MCF 10A (cell line): ENCODE measurements at regions not wholly inside any gene's neighbourhood (a gene's known extent, or its start where the extent isn't known, plus 50 kb on each side); places are given as distances from the start of the nearest gene placed in this dataset.

Experiments
- BruUV-seq: library from RNA; stranded (reverse); fragments of 400-500 nt; replicated peaks from 2 replicates; lab custom pipeline; 2021; lab: Mats Ljungman, UMichigan
- CTCF ChIA-PET: fragments of 300-600 bp; sonication (Branson Sonifier 250); formaldehyde crosslinking; extraction: SDS; loops from one replicate; lab custom pipeline; 2021; ENCODE audit warnings: antibody characterized with exemption, inconsistent platforms; lab: Yijun Ruan, JAX
- POLR2A ChIA-PET: fragments of 300-600, 350-650 bp; sonication (Branson Sonifier 250); formaldehyde crosslinking; extraction: SDS; loops from one replicate; lab custom pipeline; 2020; ENCODE audit warnings: antibody characterized with exemption, inconsistent platforms; lab: Yijun Ruan, JAX
- DNase-seq: peaks from one replicate; pipeline ENCODE4 v3.0.0-alpha.2; 2018; ENCODE audit not compliant: unreplicated experiment
- H3K27ac Mint-ChIP-seq: one replicate; pipeline ENCODE4 v1.8.0; 2022; ENCODE audit warnings: mild to moderate bottlenecking, low read depth, mixed read lengths; ENCODE audit not compliant: unreplicated experiment
- H3K27me3 Mint-ChIP-seq: one replicate; pipeline ENCODE4 v1.8.0; 2022; ENCODE audit warnings: mixed read lengths; ENCODE audit not compliant: insufficient read depth, unreplicated experiment
- H3K36me3 Mint-ChIP-seq: one replicate; pipeline ENCODE4 v1.8.0; 2022; ENCODE audit warnings: mild to moderate bottlenecking, moderate library complexity, mixed read lengths; ENCODE audit not compliant: insufficient read depth, unreplicated experiment
- H3K4me1 Mint-ChIP-seq: one replicate; pipeline ENCODE4 v1.8.0; 2022; ENCODE audit warnings: mixed read lengths; ENCODE audit not compliant: insufficient read depth, unreplicated experiment
- H3K4me3 Mint-ChIP-seq: one replicate; pipeline ENCODE4 v1.8.0; 2022; ENCODE audit warnings: mild to moderate bottlenecking, moderate library complexity, mixed read lengths; ENCODE audit not compliant: unreplicated experiment
- H3K9me3 Mint-ChIP-seq: one replicate; pipeline ENCODE4 v1.8.0; 2022; ENCODE audit warnings: mixed read lengths; ENCODE audit not compliant: unreplicated experiment
- intact Hi-C: fragments of 100-400 bp; cut with micrococcal nuclease; formaldehyde crosslinking; loops from 2 replicates; pipeline ENCODE4 v1.14.1; 2022
- TF ChIP-seq, protein P1 (sequence below): fragments of 200-600 bp; IDR thresholded peaks from one replicate; pipeline ENCODE4 v1.8.0; 2022; ENCODE audit warnings: antibody characterized with exemption, mild to moderate bottlenecking; ENCODE audit not compliant: unreplicated experiment

DNA sequence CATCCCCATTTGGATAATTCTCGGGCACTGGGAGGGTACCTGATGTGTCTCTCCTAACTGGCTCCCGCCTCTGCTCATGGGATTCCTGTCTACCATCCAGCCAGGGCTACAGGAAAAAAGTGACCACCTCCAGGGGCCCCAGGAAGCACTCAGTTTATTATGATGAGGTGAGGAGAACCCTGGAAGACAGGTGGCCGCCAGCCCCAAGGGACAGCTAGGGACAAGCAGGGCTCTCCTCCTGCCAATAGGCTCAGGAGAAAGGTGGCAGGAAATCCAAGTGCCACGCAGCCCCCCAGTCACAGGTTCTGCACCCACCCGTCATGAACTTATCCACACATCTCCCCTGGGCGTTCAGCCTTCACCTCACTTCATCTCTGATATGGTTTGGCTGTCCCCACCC lies 61.5 kb upstream of the ZNF354A start:
- Mint-ChIP-seq H3K4me3 (no peak overlapping the region), H3K4me1 (peaks cover 36% of the 10 kb centered on the region), H3K27me3 (no peaks in the 10 kb centered on the region), H3K9me3 (no peaks in the 10 kb centered on the region), H3K36me3 (no peaks in the 10 kb centered on the region), H3K27ac (peak overlapping the region; percentile 17)
- intact Hi-C loops = loop anchor here (5.0 kb wide), 1 partner anchor 45 kb away; no protein-coding TSS in a partner anchor
- ChIA-PET CTCF (no interaction called here), POLR2A (no interaction called here)
- DNase-seq = no peak
- BruUV-seq = no TSS peak
- TF ChIP-seq, protein P1, sequence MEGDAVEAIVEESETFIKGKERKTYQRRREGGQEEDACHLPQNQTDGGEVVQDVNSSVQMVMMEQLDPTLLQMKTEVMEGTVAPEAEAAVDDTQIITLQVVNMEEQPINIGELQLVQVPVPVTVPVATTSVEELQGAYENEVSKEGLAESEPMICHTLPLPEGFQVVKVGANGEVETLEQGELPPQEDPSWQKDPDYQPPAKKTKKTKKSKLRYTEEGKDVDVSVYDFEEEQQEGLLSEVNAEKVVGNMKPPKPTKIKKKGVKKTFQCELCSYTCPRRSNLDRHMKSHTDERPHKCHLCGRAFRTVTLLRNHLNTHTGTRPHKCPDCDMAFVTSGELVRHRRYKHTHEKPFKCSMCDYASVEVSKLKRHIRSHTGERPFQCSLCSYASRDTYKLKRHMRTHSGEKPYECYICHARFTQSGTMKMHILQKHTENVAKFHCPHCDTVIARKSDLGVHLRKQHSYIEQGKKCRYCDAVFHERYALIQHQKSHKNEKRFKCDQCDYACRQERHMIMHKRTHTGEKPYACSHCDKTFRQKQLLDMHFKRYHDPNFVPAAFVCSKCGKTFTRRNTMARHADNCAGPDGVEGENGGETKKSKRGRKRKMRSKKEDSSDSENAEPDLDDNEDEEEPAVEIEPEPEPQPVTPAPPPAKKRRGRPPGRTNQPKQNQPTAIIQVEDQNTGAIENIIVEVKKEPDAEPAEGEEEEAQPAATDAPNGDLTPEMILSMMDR = no peak

DNA sequence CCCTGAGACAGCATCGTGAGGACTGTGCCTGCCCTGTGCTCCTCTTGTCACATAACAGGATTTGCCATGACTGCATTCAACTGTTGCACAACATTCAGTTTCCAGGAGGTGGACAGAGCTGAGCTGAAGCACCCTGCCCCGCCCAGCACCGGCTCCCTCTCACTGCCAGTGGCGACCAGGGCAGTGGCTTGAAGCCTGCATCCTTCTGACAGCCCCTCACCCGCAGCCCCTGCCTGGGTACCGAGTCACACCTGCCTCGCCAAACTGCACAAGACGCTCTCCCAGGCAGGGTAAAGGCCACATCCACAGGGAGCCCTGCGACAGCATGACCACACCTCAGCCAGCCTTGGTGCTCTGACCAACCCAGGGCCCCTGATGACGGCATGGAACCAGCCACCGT lies 59.9 kb upstream of the ZNF354A start:
- no TSS peak for BruUV-seq
- H3K4me1 Mint-ChIP-seq = peaks cover 52% of the 10 kb centered on the region
- intact Hi-C loops = loop anchor here (5.0 kb wide), 1 partner anchor 47 kb away; no protein-coding TSS in a partner anchor
- peak overlapping the region; percentile 92 for H3K27ac Mint-ChIP-seq
- H3K27me3 Mint-ChIP-seq = no peaks in the 10 kb centered on the region
- H3K4me3 Mint-ChIP-seq = no peak overlapping the region
- no peaks in the 10 kb centered on the region for H3K36me3 Mint-ChIP-seq
- H3K9me3 Mint-ChIP-seq = no peaks in the 10 kb centered on the region
- TF ChIP-seq, protein P1 = no peak
- ChIA-PET CTCF (interaction anchor here (0.9 to 1.8 kb wide), 5 partner anchors 36 to 555 kb away, joined by 3 to 8 read pairs (median 4); no protein-coding TSS in a partner anchor), POLR2A (interaction anchor here (0.6 to 8.2 kb wide), 7 partner anchors 11 to 160 kb away, joined by 3 to 116 read pairs (median 3); no protein-coding TSS in a partner anchor)
- peak; percentile 59 for DNase-seq

DNA sequence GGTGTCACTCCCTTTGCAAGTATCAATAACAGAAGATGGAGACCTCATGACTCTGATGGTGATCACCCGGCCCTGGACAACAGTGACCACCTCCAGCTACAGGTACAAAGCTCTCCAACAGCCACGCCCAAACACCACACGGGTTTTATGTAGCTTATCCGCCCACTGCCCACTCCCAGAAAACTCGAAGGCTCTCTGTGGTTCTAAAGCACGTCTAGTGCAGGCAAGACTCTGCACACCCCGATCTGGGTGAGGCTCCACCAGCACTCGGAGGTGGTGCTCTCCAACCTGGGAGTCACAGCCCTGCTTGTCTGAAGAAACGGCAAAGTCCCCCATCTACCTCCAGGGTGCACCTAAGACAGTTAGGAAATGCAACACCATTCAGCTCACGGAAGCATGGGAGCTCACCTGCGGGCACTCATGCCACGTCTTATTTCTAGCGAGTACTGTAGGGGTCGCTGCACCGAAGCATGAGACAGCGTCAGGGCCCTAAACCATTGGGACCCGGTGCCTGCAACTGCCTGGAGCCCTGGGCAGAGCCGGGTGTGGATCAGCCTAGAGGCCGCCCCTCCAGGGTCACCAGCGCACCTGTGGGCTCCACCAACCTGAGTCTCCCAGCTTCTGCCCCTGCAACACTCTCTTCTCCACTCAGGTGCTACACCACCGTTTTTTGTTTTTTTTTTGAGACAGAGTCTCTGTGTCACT lies 58.1 kb upstream of the ZNF354A start:
- H3K36me3 Mint-ChIP-seq = no peaks in the 10 kb centered on the region
- DNase-seq = no peak
- no peaks in the 10 kb centered on the region for H3K27me3 Mint-ChIP-seq
- TF ChIP-seq, protein P1 = no peak
- H3K27ac Mint-ChIP-seq = peak overlapping the region; percentile 92
- intact Hi-C loops = loop anchor here (5.0 kb wide), 2 partner anchors 39 to 556 kb away; partner anchors contain the start of gene PHYKPL
- CTCF ChIA-PET = interaction anchor here (0.6 to 2.9 kb wide), 15 partner anchors 9 to 139 kb away, joined by 3 to 22 read pairs (median 5); partner anchors contain the start of gene ZNF354A
- no peaks in the 10 kb centered on the region for H3K9me3 Mint-ChIP-seq
- H3K4me3 Mint-ChIP-seq = peak overlapping the region; percentile 54
- peaks cover 58% of the 10 kb centered on the region for H3K4me1 Mint-ChIP-seq
- POLR2A ChIA-PET = interaction anchor here (0.7 to 8.2 kb wide), 12 partner anchors 12 to 835 kb away, joined by 4 to 116 read pairs (median 12); partner anchors contain the start of genes CLK4, HNRNPH1, ZNF354A and ZNF354B
- BruUV-seq = no TSS peak

DNA sequence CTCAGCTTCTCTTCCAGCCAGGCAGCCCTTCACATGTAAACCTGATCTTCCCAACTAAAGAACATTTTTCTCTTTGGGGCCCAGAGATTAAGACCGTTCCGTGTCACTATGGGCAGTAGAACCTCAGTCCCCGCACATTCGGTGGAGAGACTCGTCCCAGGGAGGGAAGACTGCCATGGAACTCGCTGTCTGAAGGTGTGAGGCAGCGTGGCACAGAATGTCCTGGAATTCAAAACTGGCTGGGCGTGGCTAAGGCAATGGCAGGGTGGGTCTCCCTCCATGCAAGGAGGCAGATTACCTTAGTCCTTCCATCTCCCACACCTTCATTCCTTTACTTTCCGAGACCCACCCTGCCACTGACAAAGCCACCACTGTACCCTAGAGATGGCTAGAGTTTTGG lies 57.4 kb upstream of the ZNF354A start:
- intact Hi-C loops = loop anchor here (1.0 to 5.0 kb wide), 7 partner anchors 39 to 556 kb away; partner anchors contain the start of genes PHYKPL, ZNF354A and ZNF354B
- no peak for DNase-seq
- TF ChIP-seq, protein P1 = no peak
- ChIA-PET POLR2A (interaction anchor here (0.6 to 8.2 kb wide), 26 partner anchors 8 to 836 kb away, joined by 3 to 116 read pairs (median 6); partner anchors contain the start of genes CLK4, HNRNPH1, ZNF354A and ZNF354B), CTCF (interaction anchor here (0.6 to 2.9 kb wide), 19 partner anchors 9 to 825 kb away, joined by 3 to 22 read pairs (median 5); partner anchors contain the start of gene ZNF354A)
- BruUV-seq = no TSS peak
- no peaks in the 10 kb centered on the region for H3K9me3 Mint-ChIP-seq
- peak overlapping the region; percentile 92 for H3K27ac Mint-ChIP-seq
- peaks cover 58% of the 10 kb centered on the region for H3K4me1 Mint-ChIP-seq
- H3K27me3 Mint-ChIP-seq = no peaks in the 10 kb centered on the region
- no peaks in the 10 kb centered on the region for H3K36me3 Mint-ChIP-seq
- H3K4me3 Mint-ChIP-seq = peak overlapping the region; percentile 54
